ENCODE measurements at regions not wholly inside any gene's neighbourhood (a gene's known extent, or its start where the extent isn't known, plus 50 kb on each side); places are given as distances from the start of the nearest gene placed in this dataset.

GRCh38 chr6:4585682-4586468 lies 190.3 kb upstream of the CDYL start:
- TF ChIP-seq POLR2AphosphoS5 (IDR thresholded peaks at IDR 0.05; ENCODE audit: low read depth, low read length) (no peak), REST (IDR thresholded peaks at IDR 0.05; ENCODE audit: insufficient read depth in 1 of 2, low read depth in 2 of 2, low read length in 2 of 2) (no peak), FOXP2 (optimal IDR thresholded peaks at IDR 0.05; ENCODE audit: borderline replicate concordance, extremely low read depth, extremely low read length, insufficient read depth) (no peak), TAF1 (IDR thresholded peaks at IDR 0.05; ENCODE audit: borderline replicate concordance, insufficient read depth, low read length) (no peak), SIN3A (IDR thresholded peaks at IDR 0.05; ENCODE audit: borderline replicate concordance, insufficient read depth, low read length) (no peak)

All from PFSK-1 (cell line).